PC-3 (cell line): ENCODE measurements at regions not wholly inside any gene's neighbourhood (a gene's known extent, or its start where the extent isn't known, plus 50 kb on each side); places are given as distances from the start of the nearest gene placed in this dataset.

Experiments
- ATAC-seq: fragments of 200-7000 bp; cut with Tn5 transposase; 2 replicates; pipeline ENCODE4 v1.9.1; 2020; ENCODE audit warnings: mild to moderate bottlenecking, moderate library complexity
- BruUV-seq: library from RNA; stranded (reverse); fragments of 400-500 nt; replicated peaks from 2 replicates; lab custom pipeline; 2021; lab: Mats Ljungman, UMichigan
- CTCF ChIA-PET: fragments of 300-600 bp; sonication (Branson Sonifier 250); formaldehyde crosslinking; loops from one replicate; lab custom pipeline; 2022; ENCODE audit warnings: antibody characterized with exemption; lab: Charles Lee
- POLR2A ChIA-PET: fragments of 300-600 bp; sonication (Branson Sonifier 250); formaldehyde crosslinking; loops from one replicate; lab custom pipeline; 2022; ENCODE audit warnings: antibody characterized with exemption; ENCODE audit not compliant: unreplicated experiment; lab: Charles Lee
- DNase-seq: peaks from one replicate; pipeline ENCODE4 v3.0.0-alpha.2; 2015
- H2AFZ ChIP-seq: fragments of 300-600 bp; sonication (generic); 2 replicates; pipeline ENCODE4 v1.6.0; 2016; ENCODE audit warnings: antibody characterized with exemption, low read length
- H3F3A ChIP-seq: fragments of 300-600 bp; sonication (generic); one replicate; pipeline ENCODE4 v1.6.0; 2017; ENCODE audit warnings: antibody characterized with exemption, low read length, control low read depth, mild to moderate bottlenecking; ENCODE audit not compliant: unreplicated experiment
- H3K27ac ChIP-seq: fragments of 300-600 bp; sonication (generic); 2 replicates; pipeline ENCODE4 v1.5.1; 2016; ENCODE audit warnings: mild to moderate bottlenecking, low read length
- H3K27me3 ChIP-seq: fragments of 300-600 bp; sonication (generic); 2 replicates; pipeline ENCODE4 v1.6.1; 2016; ENCODE audit warnings: low read length, mixed read lengths
- H3K36me3 ChIP-seq: fragments of 300-600 bp; sonication (generic); 2 replicates; pipeline ENCODE4 v1.6.1; 2016; ENCODE audit warnings: low read depth, mixed run types, low read length, mixed read lengths
- H3K4me1 ChIP-seq: fragments of 300-600 bp; sonication (generic); 2 replicates; pipeline ENCODE4 v1.5.1; 2016; ENCODE audit warnings: low read length; ENCODE audit not compliant: insufficient read depth
- H3K4me2 ChIP-seq: fragments of 300-600 bp; sonication (generic); 2 replicates; pipeline ENCODE4 v1.6.0; 2016; ENCODE audit warnings: low read length
- H3K4me3 ChIP-seq: fragments of 300-600 bp; sonication (generic); 2 replicates; pipeline ENCODE4 v1.5.1; 2016; ENCODE audit warnings: mild to moderate bottlenecking, low read length, mixed read lengths
- H3K79me2 ChIP-seq: fragments of 300-600 bp; sonication (generic); 2 replicates; pipeline ENCODE4 v1.6.1; 2017; ENCODE audit warnings: low read length, mixed read lengths
- H3K9ac ChIP-seq: fragments of 300-600 bp; sonication (generic); 2 replicates; pipeline ENCODE4 v1.6.0; 2016; ENCODE audit warnings: mild to moderate bottlenecking, low read length
- H3K9me2 ChIP-seq: fragments of 300-600 bp; sonication (generic); replicated peaks from 2 replicates; pipeline ENCODE4 v1.6.1; 2016; ENCODE audit warnings: mixed run types, low read length, mixed read lengths
- H3K9me3 ChIP-seq: fragments of 300-600 bp; sonication (generic); 2 replicates; pipeline ENCODE4 v1.6.1; 2016; ENCODE audit warnings: low read length, mixed read lengths
- H4K20me1 ChIP-seq: fragments of 300-600 bp; sonication (generic); 2 replicates; pipeline ENCODE4 v1.6.1; 2016; ENCODE audit warnings: low read length, mixed read lengths
- CTCF ChIP-seq: fragments of 300-600 bp; sonication (generic); conservative IDR thresholded peaks from 2 replicates; pipeline ENCODE4 v1.5.1; 2017; ENCODE audit warnings: antibody characterized with exemption, low read depth, mild to moderate bottlenecking, low read length
- EZH2 ChIP-seq: fragments of 300-600 bp; sonication (generic); IDR thresholded peaks from one replicate; pipeline ENCODE4 v1.6.1; 2017; ENCODE audit warnings: antibody characterized with exemption, mild to moderate bottlenecking, low read length; ENCODE audit not compliant: unreplicated experiment
- EZH2phosphoT487 ChIP-seq: fragments of 300-600 bp; sonication (generic); IDR thresholded peaks from 2 replicates; pipeline ENCODE4 v1.6.1; 2018; ENCODE audit warnings: mild to moderate bottlenecking, antibody characterized with exemption, low read length, borderline replicate concordance
- intact Hi-C: fragments of 100-400 bp; cut with micrococcal nuclease; formaldehyde crosslinking; loops from 2 replicates; pipeline ENCODE4 v1.9.0; 2023

- CTCF ChIA-PET, result no interaction called here
- no peak overlapping the region for H3K4me2 ChIP-seq
- DNase-seq, result no peak
These were observed 147.7 kb upstream of the CACNA1E start for GRCh38 chr1:181335631-181336030.

GRCh38 chr1:181341026-181341632 lies 142.2 kb upstream of the CACNA1E start:
- Histone ChIP-seq H3K79me2 (no peaks in the 10 kb centered on the region), H3K36me3 (no peaks in the 10 kb centered on the region), H3K27me3 (peaks cover 23% of the 10 kb centered on the region; the same call in 1 of the 2 replicates), H3F3A (no peaks in the 10 kb centered on the region), H3K4me3 (no peak overlapping the region), H3K27ac (no peak overlapping the region), H3K9ac (no peak overlapping the region), H3K4me1 (no peaks in the 10 kb centered on the region), H3K4me2 (no peak overlapping the region), H3K9me3 (no peaks in the 10 kb centered on the region), H3K9me2 (no peaks in the 10 kb centered on the region), H2AFZ (no peak overlapping the region), H4K20me1 (no peaks in the 10 kb centered on the region)
- TF ChIP-seq CTCF (no peak), EZH2phosphoT487 (no peak), EZH2 (no peak)
- no TSS peak for BruUV-seq
- intact Hi-C loops, result no loop called here
- DNase-seq, result no peak
- no peak for ATAC-seq
- ChIA-PET POLR2A (no interaction called here), CTCF (no interaction called here)

More at GRCh38 chr1:181335631-181336030, 147.7 kb upstream of the CACNA1E start:
- Histone ChIP-seq H3K9me3 (no peaks in the 10 kb centered on the region), H3K4me3 (no peak overlapping the region), H3K9me2 (no peaks in the 10 kb centered on the region), H3K36me3 (no peaks in the 10 kb centered on the region), H3K9ac (no peak overlapping the region), H4K20me1 (no peaks in the 10 kb centered on the region), H3K27me3 (no peaks in the 10 kb centered on the region), H2AFZ (no peak overlapping the region), H3K79me2 (no peaks in the 10 kb centered on the region), H3K4me1 (no peaks in the 10 kb centered on the region), H3K27ac (no peak overlapping the region), H3F3A (no peaks in the 10 kb centered on the region)
- POLR2A ChIA-PET, result no interaction called here
- intact Hi-C loops, result no loop called here
- TF ChIP-seq EZH2phosphoT487 (no peak), CTCF (no peak), EZH2 (no peak)
- no peak for ATAC-seq
- BruUV-seq, result no TSS peak

GRCh38 chr1:181344091-181344490 lies 139.2 kb upstream of the CACNA1E start:
- peaks cover 23% of the 10 kb centered on the region; the same call in 1 of the 2 replicates for H3K27me3 ChIP-seq
- H3K9me2 ChIP-seq, result no peaks in the 10 kb centered on the region
- ATAC-seq (no peak), DNase-seq (no peak)
- intact Hi-C loops, result no loop called here
- no peaks in the 10 kb centered on the region for H4K20me1 ChIP-seq
- TF ChIP-seq EZH2phosphoT487, result no peak
- TF ChIP-seq CTCF, result no peak
- TF ChIP-seq EZH2, result no peak
- no peaks in the 10 kb centered on the region for H3K4me1 ChIP-seq
- CTCF ChIA-PET, result no interaction called here
- no peak overlapping the region for H3K27ac ChIP-seq
- H3K4me3 ChIP-seq, result no peak overlapping the region
- H2AFZ ChIP-seq, result no peak overlapping the region
- no peak overlapping the region for H3K9ac ChIP-seq
- H3K4me2 ChIP-seq, result no peak overlapping the region
- no peaks in the 10 kb centered on the region for H3K36me3 ChIP-seq
- no peaks in the 10 kb centered on the region for H3K79me2 ChIP-seq
- no TSS peak for BruUV-seq
- no peaks in the 10 kb centered on the region for H3K9me3 ChIP-seq
- POLR2A ChIA-PET, result no interaction called here
- H3F3A ChIP-seq, result no peaks in the 10 kb centered on the region
